HG02571 (cell line): ENCODE measurements at regions not wholly inside any gene's neighbourhood (a gene's known extent, or its start where the extent isn't known, plus 50 kb on each side); places are given as distances from the start of the nearest gene placed in this dataset.
"Not testable (repeated sequence)": the region's sequence is repeated elsewhere in the genome, so short reads cannot be mapped to it uniquely, and the experiment has no call there.

ENCODE experiments used
- ATAC-seq: cut with Tn5 transposase; IDR thresholded peaks from one replicate; pipeline ENCODE4 v1.9.1; 2021; ENCODE audit warnings: mild to moderate bottlenecking, moderate library complexity; ENCODE audit not compliant: unreplicated experiment

DNA sequence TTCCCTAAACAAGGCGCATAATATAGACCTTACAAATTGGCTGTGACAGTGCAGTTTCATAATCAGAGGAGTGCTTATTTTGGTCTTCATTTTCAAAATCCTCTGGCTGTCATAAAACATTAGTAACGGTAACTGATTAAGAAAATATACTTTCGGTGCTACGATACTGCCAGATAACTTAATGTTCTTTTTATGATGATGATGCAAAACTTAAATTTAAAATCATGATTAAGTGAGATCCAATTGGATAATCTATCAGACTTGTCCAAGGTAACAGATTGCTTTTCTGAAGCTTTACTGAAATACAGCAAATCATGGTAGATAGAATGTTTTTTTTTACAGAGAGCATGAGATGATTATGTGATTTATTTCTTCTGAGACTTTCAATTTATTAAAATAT is 364.2 kb upstream of the CNTN3 start:
- no peak for ATAC-seq

DNA sequence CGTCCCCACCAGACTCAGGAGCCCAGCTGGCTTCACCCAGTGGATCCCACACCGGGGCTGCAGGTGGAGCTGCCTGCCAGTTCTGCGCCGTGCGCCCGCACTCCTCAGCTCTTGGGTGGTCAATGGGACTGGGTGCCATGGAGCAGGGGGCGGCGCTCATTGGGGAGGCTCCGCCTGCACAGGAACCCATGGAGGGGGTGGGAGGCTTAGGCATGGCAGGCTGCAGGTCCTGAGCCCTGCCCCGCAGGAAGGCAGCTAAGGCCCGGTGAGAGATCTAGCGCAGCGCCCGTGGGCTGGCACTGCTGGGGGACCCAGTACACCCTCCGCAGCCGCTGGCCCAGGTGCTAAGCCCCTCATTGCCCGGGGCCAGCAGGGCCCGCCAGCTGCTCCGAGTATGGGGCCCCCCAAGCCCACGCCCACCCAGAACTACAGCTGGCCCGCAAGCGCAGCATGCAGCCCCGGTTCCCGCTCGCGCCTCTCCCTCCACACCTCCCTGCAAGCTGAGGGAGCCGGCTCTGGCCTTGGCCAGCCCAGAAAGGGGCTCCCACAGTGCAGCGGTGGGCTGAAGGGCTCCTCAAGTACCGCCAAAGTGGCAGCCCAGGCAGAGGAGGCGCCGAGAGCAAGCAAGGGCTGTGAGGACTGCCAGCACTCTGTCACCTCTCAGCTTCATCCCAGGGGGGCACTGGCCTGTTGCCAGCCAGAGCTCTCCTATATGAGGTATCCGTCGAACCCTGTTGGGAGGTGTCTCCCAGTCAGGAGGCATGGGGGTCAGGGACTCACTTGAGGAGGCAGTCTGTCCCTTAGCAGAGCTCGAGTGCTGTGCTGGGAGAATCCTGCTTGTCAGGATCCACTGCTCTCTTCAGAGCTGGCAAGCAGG is 370.8 kb upstream of the CNTN3 start:
- ATAC-seq = not testable (repeated sequence)

GRCh38 chr3:74988095-74988494 is 373.6 kb upstream of the CNTN3 start:
- no peak for ATAC-seq

DNA sequence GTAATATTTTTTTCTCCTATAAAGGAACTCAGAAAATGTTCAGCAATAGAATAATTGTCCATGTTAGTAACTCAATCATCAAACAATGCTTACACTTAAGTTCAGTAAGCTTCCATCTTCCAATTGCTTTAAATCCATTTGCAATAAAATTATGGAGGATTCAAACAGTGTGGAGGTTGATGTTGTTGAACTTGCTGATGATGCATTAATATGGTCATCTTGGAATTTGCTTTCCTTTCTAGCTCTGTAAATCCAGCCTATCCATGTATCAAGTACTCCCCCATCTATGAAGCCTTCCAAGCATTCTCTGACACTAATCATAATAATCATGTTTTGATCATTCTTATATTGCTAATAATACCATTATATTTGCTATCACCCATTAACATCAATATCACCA is 378.4 kb upstream of the CNTN3 start:
- no peak for ATAC-seq

DNA sequence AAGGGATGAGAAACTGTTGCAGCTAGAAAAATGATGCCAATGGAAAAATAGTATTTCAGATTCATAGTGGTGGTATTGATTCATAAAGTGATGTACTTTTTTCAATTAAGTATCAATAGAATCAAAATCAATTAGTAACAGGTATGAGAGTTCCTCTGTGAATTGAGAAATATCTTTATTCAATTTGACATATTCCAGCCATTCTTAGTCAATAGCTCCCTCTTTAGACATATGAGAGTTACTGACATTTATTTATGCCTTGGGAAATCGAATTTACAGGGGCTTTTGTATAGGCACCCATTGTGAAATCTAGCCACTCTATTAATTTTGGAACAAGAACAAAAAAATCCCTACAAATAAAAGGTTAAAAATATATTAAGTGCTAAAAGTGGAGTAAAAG is 386.9 kb upstream of the CNTN3 start:
- ATAC-seq = no peak

- ATAC-seq = no peak
Measured at GRCh38 chr3:75012791-75013331, 398.4 kb upstream of the CNTN3 start.

DNA sequence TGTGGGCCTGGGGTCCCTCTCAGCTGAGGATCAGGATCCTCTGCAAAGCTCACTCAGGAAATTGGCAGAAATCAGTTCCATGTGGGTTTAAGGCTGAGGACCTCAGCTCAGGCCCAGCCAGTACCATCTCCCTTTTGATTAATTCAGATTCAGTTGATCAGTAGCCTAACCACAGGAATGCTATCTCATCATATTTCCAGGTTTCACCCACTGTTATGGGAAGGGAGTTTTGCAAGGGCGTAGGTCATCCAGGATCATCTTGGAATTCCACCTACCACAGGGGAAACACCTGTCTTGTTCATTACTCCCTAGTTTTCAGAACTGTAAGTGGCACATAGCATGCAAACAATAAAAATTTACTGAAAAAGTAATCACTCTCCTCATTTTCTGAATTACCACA is 399.5 kb upstream of the CNTN3 start:
- ATAC-seq = no peak

DNA sequence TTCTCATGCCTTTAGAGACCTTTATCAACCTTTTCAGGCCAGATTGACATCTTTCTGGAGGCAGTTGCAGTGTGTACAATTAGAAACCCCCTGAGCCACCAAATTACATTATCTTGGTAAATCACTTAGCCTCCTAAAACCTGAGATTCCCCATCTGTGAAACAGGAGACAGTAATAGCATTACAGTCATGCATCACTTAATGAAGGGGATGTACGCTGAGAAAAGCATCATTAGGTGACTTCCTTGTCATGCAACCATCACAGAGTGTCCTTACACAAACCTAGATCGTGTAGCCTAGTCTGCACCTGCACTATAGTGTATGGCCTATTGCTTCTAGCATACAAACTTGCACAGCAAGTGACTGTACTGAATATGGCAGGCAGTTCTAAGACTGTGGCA is 400.8 kb upstream of the CNTN3 start:
- ATAC-seq = no peak

DNA sequence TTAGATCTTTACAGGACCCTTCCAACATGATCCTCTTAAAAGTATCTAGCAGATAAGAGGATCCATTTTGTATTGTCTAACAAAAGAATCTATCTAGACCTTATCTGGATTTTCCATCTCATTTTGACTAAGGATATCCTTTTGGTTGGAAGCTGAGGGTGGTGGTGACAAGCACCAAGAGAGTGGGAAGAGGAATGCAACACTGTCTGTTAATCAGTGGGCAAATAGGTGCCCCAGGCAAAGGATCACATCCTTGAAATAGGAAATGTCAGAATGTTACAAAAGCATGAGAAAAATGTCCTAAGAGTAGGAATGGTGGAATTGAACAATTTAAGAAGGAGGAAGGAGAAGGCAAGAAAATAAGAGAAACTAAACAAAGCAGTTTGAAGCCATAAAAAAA is 420.7 kb upstream of the CNTN3 start:
- ATAC-seq = no peak

- ATAC-seq = no peak
Measured at GRCh38 chr3:75042941-75043340, 428.5 kb upstream of the CNTN3 start.

- ATAC-seq = no peak
Measured at GRCh38 chr3:75048650-75049049, 434.2 kb upstream of the CNTN3 start.

DNA sequence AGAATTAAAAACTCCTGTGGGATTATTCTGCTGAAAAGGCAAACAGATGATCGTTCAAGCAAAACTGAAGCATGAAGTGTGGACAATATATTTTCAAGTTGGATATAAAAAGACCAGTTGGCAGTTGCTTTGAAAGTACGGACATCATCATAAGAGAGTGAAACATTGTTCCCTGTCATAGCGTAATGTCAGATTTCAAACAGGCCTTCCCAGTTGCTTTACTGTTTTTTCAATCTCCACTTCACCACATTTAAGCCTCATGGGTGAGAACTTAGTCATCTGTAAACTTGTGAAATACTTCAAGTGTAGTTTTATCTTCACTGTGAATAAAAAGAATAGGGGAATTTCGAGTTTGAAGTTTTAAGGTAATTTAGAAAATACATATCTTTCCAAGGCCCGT is 435.1 kb upstream of the CNTN3 start:
- no peak for ATAC-seq

DNA sequence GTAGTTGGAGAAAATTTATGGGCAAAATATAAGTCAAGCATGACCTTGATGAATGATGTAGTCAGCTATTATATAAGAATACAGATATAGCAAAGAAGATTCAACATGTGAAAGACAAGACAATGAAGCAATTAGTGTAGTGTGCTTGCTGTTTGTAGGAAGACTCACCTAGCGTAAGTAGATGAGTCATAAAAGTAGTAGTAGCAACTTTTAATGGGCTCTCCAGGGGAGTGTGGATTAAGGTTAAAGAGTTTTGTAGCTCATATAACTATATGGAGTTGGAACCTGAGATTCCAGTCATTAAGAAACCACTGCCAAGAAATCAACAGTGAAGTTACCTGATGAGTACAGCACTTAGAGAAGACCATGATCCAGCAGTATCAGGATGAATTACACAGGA is 444.7 kb upstream of the CNTN3 start:
- no peak for ATAC-seq

GRCh38 chr3:75061806-75062205 is 447.3 kb upstream of the CNTN3 start:
- ATAC-seq = no peak

GRCh38 chr3:75075158-75075557 is 460.7 kb upstream of the CNTN3 start:
- no peak for ATAC-seq

DNA sequence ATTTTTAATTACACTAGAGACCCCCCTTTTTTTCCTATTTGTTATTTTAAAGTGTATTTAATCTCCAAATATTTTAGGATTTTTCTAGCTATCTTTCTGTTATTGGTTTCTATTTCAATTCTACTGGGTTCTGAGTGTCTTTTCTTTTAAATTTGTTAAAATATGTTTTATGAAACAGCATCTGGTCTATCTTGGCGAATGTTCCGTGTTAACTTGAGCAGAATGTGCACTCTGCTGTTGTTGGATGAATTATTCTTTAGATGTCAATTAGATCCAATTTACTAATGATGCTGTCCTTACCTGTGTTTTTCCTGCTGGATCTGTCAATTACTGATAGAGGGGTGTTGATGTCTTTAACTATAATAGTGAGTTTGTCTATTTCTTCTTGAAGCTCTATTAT is 462.0 kb upstream of the CNTN3 start:
- no peak for ATAC-seq

- ATAC-seq = no peak
Measured at GRCh38 chr3:75078290-75078689, 463.8 kb upstream of the CNTN3 start.

GRCh38 chr3:75082845-75083244 is 468.4 kb upstream of the CNTN3 start:
- no peak for ATAC-seq

DNA sequence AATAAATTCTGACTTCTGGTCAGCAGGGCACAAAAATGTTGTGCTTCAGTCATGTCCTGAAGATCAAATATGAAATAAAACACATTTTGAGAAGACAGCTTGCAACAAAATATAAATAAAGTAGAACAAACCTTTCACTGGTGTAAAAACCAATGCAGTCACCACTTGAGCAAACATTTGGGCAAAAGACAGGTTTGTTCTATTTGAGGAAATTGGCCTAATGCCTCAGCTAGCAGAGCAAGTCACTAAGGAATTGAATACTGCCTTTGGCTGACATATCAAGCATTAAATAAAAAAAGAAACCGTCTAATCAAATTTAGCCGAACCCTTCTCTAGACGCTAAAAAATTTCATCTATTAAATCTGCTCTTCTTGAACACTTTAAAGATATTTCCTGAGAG is 475.4 kb upstream of the CNTN3 start:
- no peak for ATAC-seq

GRCh38 chr3:75101329-75102147 is 487.1 kb upstream of the CNTN3 start:
- ATAC-seq = no peak

DNA sequence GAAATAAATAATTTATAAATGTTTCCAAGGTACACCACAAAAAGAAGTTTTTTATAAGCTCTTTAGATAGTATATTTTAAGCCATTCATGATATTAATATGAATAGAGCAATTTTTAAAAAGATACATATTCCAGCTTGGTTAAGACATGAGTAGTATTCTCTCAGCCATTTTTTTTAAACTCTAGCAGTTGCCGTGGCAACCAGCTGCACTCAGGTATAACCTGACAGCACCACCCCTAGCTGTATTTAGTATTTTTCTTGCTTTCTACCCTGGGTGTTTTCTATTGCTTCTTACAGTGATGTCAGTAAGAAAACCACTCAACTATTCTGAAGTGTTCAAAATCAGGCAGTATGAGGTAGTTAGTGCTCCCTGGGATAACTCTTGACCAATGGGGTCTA is 496.3 kb upstream of the CNTN3 start:
- ATAC-seq = no peak

GRCh38 chr3:75115695-75116094 is 501.2 kb upstream of the CNTN3 start:
- ATAC-seq = no peak
